ENCODE measurements at regions not wholly inside any gene's neighbourhood (a gene's known extent, or its start where the extent isn't known, plus 50 kb on each side); places are given as distances from the start of the nearest gene placed in this dataset.

- in situ Hi-C loops (cut with MboI), result no loop called here
- H3K9me2 ChIP-seq (ENCODE audit: insufficient read depth), result no peaks in the 10 kb centered on the region
- H3K27ac ChIP-seq, result no peak overlapping the region
- H2AFZ ChIP-seq, result no peak overlapping the region
- no peaks in the 10 kb centered on the region for H3K27me3 ChIP-seq (replicated peaks; ENCODE audit: insufficient read depth)
- no peak overlapping the region for H3K9ac ChIP-seq
- TF ChIP-seq EZH2phosphoT487 (IDR thresholded peaks at IDR 0.05; ENCODE audit: insufficient read depth, low read depth) (no peak), EZH2 (IDR thresholded peaks at IDR 0.05; ENCODE audit: insufficient read depth, poor library complexity, severe bottlenecking) (no peak)
- no peak for DNase-seq
- H3F3A ChIP-seq (ENCODE audit: insufficient read depth), result 0 out of 2 replicates have a peak, but pooled peaks cover 5% of the 10 kb centered on the region
- H3K4me1 ChIP-seq (ENCODE audit: insufficient read depth), result peaks cover 14% of the 10 kb centered on the region
- H4K20me1 ChIP-seq (ENCODE audit: insufficient read depth), result no peaks in the 10 kb centered on the region
- H3K4me2 ChIP-seq (ENCODE audit: unreplicated experiment), result no peak overlapping the region
- H3K79me2 ChIP-seq (ENCODE audit: insufficient read depth), result no peaks in the 10 kb centered on the region
- H3K36me3 ChIP-seq (ENCODE audit: low read depth), result no peaks in the 10 kb centered on the region
- H3K4me3 ChIP-seq, result no peak overlapping the region
- no peaks in the 10 kb centered on the region for H3K9me3 ChIP-seq (ENCODE audit: low read depth)
These were observed 108.1 kb downstream of the RBM43 start for GRCh38 chr2:151153601-151154000.

GRCh38 chr2:151150331-151151320 lies 111.0 kb downstream of the RBM43 start:
- no peaks in the 10 kb centered on the region for H3K79me2 ChIP-seq (ENCODE audit: insufficient read depth)
- H3K9ac ChIP-seq, result no peak overlapping the region
- H2AFZ ChIP-seq, result no peak overlapping the region
- H3K9me3 ChIP-seq (ENCODE audit: low read depth), result no peaks in the 10 kb centered on the region
- in situ Hi-C loops (cut with MboI), result no loop called here
- H3K27me3 ChIP-seq (replicated peaks; ENCODE audit: insufficient read depth), result no peaks in the 10 kb centered on the region
- TF ChIP-seq EZH2phosphoT487 (IDR thresholded peaks at IDR 0.05; ENCODE audit: insufficient read depth, low read depth), result no peak
- TF ChIP-seq EZH2 (IDR thresholded peaks at IDR 0.05; ENCODE audit: insufficient read depth, poor library complexity, severe bottlenecking), result no peak
- WGBS, 2 experiments (ENCODE audit: low coverage in 1 of 2, low lambda C conversion rate in 2 of 2, missing lambda C conversion rate in 2 of 2), result 61 to 69% methylated on average over 3 of the region's 3 CpGs
- no peak overlapping the region for H3K4me3 ChIP-seq
- no peaks in the 10 kb centered on the region for H3K36me3 ChIP-seq (ENCODE audit: low read depth)
- no peaks in the 10 kb centered on the region for H3K9me2 ChIP-seq (ENCODE audit: insufficient read depth)
- H3K4me2 ChIP-seq (ENCODE audit: unreplicated experiment), result no peak overlapping the region
- H3K4me1 ChIP-seq (ENCODE audit: insufficient read depth), result no peaks in the 10 kb centered on the region
- H4K20me1 ChIP-seq (ENCODE audit: insufficient read depth), result no peaks in the 10 kb centered on the region
- no peak for DNase-seq
- no peaks in the 10 kb centered on the region for H3F3A ChIP-seq (ENCODE audit: insufficient read depth)
- H3K27ac ChIP-seq, result no peak overlapping the region

- Histone ChIP-seq H3K9me3 (ENCODE audit: low read depth) (no peaks in the 10 kb centered on the region), H4K20me1 (ENCODE audit: insufficient read depth) (no peaks in the 10 kb centered on the region), H3K4me1 (ENCODE audit: insufficient read depth) (peaks cover 6% of the 10 kb centered on the region; the same call in 1 of the 2 replicates), H3K4me2 (ENCODE audit: unreplicated experiment) (no peak overlapping the region), H3K36me3 (ENCODE audit: low read depth) (no peaks in the 10 kb centered on the region), H3F3A (ENCODE audit: insufficient read depth) (no peaks in the 10 kb centered on the region), H2AFZ (no peak overlapping the region), H3K4me3 (no peak overlapping the region), H3K9ac (no peak overlapping the region), H3K27me3 (replicated peaks; ENCODE audit: insufficient read depth) (no peaks in the 10 kb centered on the region), H3K27ac (no peak overlapping the region), H3K79me2 (ENCODE audit: insufficient read depth) (no peaks in the 10 kb centered on the region), H3K9me2 (ENCODE audit: insufficient read depth) (no peaks in the 10 kb centered on the region)
- in situ Hi-C loops (cut with MboI), result no loop called here
- no peak for TF ChIP-seq EZH2 (IDR thresholded peaks at IDR 0.05; ENCODE audit: insufficient read depth, poor library complexity, severe bottlenecking)
- no peak for TF ChIP-seq EZH2phosphoT487 (IDR thresholded peaks at IDR 0.05; ENCODE audit: insufficient read depth, low read depth)
- WGBS, 2 experiments (ENCODE audit: low coverage in 1 of 2, low lambda C conversion rate in 2 of 2, missing lambda C conversion rate in 2 of 2), result 11 to 13% methylated on average over 2 of the region's 2 CpGs
- peak; percentile 31 for DNase-seq
These were observed 123.2 kb downstream of the RBM43 start for GRCh38 chr2:151138507-151138906.

- Histone ChIP-seq H3K36me3 (ENCODE audit: low read depth) (no peaks in the 10 kb centered on the region), H2AFZ (no peak overlapping the region), H3K9ac (no peak overlapping the region), H3K79me2 (ENCODE audit: insufficient read depth) (no peaks in the 10 kb centered on the region), H3K9me2 (ENCODE audit: insufficient read depth) (no peaks in the 10 kb centered on the region), H3K27me3 (replicated peaks; ENCODE audit: insufficient read depth) (no peaks in the 10 kb centered on the region), H3K4me3 (no peak overlapping the region), H3F3A (ENCODE audit: insufficient read depth) (no peaks in the 10 kb centered on the region), H3K4me1 (ENCODE audit: insufficient read depth) (peaks cover 6% of the 10 kb centered on the region; the same call in 1 of the 2 replicates), H3K27ac (no peak overlapping the region), H4K20me1 (ENCODE audit: insufficient read depth) (no peaks in the 10 kb centered on the region), H3K4me2 (ENCODE audit: unreplicated experiment) (no peak overlapping the region), H3K9me3 (ENCODE audit: low read depth) (no peaks in the 10 kb centered on the region)
- 41 to 65% methylated on average over 5 of the region's 5 CpGs for WGBS, 2 experiments (ENCODE audit: low coverage in 1 of 2, low lambda C conversion rate in 2 of 2, missing lambda C conversion rate in 2 of 2)
- TF ChIP-seq EZH2phosphoT487 (IDR thresholded peaks at IDR 0.05; ENCODE audit: insufficient read depth, low read depth) (no peak), EZH2 (IDR thresholded peaks at IDR 0.05; ENCODE audit: insufficient read depth, poor library complexity, severe bottlenecking) (no peak)
- DNase-seq, result no peak
- in situ Hi-C loops (cut with MboI), result no loop called here
These were observed 124.1 kb downstream of the RBM43 start for GRCh38 chr2:151137526-151137925.
